Mesothelial cell of epicardium (in vitro differentiated cells): ENCODE measurements at regions not wholly inside any gene's neighbourhood (a gene's known extent, or its start where the extent isn't known, plus 50 kb on each side); places are given as distances from the start of the nearest gene placed in this dataset.
A peak's percentile ranks its signal among the peaks of the same experiment; 100 is the strongest.
"Not testable (repeated sequence)": the region's sequence is repeated elsewhere in the genome, so short reads cannot be mapped to it uniquely, and the experiment has no call there.

Source experiments
- DNase-seq, 2 experiments: peaks; one replicate each; pipeline ENCODE4 v3.0.0; 2021; ENCODE audit warnings: low spot score in 2 of 2; ENCODE audit not compliant: unreplicated experiment in 2 of 2
- H3K27ac Mint-ChIP-seq: 2 replicates; pipeline ENCODE4 v1.8.0; 2021; ENCODE audit warnings: mixed read lengths
- H3K27me3 Mint-ChIP-seq: 2 replicates; pipeline ENCODE4 v1.8.0; 2021; ENCODE audit warnings: low read depth, mixed read lengths
- H3K36me3 Mint-ChIP-seq: 2 replicates; pipeline ENCODE4 v1.8.0; 2021; ENCODE audit warnings: mixed read lengths
- H3K4me1 Mint-ChIP-seq: 2 replicates; pipeline ENCODE4 v1.8.0; 2021; ENCODE audit warnings: mixed read lengths
- H3K4me3 Mint-ChIP-seq: 2 replicates; pipeline ENCODE4 v1.8.0; 2021; ENCODE audit warnings: mild to moderate bottlenecking, moderate library complexity, mixed read lengths
- H3K9me3 Mint-ChIP-seq: 2 replicates; pipeline ENCODE4 v1.8.0; 2021; ENCODE audit warnings: mixed read lengths
- TF ChIP-seq, protein P1 (sequence below): fragments of 200-600 bp; sonication (generic); IDR thresholded peaks from one replicate; pipeline ENCODE4 v1.5.0; 2021; ENCODE audit warnings: antibody characterized with exemption; ENCODE audit not compliant: unreplicated experiment

DNA sequence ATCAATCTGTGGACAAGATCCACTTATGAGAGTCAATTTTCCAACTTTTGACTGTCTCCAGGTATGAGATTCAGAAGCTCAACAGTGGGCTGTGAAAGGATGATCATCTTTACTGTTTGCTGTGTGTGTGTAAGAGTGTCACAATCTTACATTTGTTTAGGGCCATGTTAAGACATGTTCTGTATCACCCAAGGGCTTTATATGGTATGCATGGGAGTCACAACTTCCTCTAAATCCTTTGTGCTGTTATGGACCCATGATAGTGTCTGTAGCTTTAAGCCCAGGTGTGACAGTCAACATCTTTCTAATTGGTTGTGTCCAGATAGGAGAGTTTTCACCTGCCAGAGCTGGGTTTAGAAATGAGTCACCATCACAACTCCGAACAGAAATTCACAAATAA, 70.2 kb downstream of the ZNF726 start:
- H3K4me3 Mint-ChIP-seq, H3K4me1 Mint-ChIP-seq, H3K36me3 Mint-ChIP-seq, H3K27ac Mint-ChIP-seq, H3K27me3 Mint-ChIP-seq, DNase-seq: not testable (repeated sequence)
- peaks cover 94% of the 10 kb centered on the region for H3K9me3 Mint-ChIP-seq

DNA sequence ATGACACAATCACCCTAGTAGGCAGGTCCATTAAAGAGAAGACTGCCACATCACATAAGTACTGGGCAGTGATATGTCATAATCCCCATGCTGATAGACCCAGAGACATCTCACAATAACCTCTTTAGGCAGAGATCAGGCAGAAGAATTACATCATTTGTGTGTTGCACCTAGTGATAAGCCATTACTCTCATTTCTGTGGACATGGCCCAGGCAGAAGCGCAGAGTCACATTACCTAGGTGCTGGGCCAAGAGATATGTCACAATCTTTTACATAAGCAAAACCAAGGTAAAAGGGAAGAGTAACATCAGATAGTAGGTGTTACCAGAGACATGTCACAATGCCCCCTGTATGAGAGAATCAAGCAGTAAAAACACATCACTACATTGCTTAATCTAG, 71.9 kb downstream of the ZNF726 start:
- no peaks in the 10 kb centered on the region for H3K36me3 Mint-ChIP-seq
- H3K27me3 Mint-ChIP-seq: no peaks in the 10 kb centered on the region
- TF ChIP-seq, protein P1, sequence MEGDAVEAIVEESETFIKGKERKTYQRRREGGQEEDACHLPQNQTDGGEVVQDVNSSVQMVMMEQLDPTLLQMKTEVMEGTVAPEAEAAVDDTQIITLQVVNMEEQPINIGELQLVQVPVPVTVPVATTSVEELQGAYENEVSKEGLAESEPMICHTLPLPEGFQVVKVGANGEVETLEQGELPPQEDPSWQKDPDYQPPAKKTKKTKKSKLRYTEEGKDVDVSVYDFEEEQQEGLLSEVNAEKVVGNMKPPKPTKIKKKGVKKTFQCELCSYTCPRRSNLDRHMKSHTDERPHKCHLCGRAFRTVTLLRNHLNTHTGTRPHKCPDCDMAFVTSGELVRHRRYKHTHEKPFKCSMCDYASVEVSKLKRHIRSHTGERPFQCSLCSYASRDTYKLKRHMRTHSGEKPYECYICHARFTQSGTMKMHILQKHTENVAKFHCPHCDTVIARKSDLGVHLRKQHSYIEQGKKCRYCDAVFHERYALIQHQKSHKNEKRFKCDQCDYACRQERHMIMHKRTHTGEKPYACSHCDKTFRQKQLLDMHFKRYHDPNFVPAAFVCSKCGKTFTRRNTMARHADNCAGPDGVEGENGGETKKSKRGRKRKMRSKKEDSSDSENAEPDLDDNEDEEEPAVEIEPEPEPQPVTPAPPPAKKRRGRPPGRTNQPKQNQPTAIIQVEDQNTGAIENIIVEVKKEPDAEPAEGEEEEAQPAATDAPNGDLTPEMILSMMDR: no peak
- no peak for DNase-seq
- H3K9me3 Mint-ChIP-seq: peaks cover 84% of the 10 kb centered on the region
- no peak overlapping the region for H3K4me3 Mint-ChIP-seq
- no peak overlapping the region for H3K27ac Mint-ChIP-seq
- no peaks in the 10 kb centered on the region for H3K4me1 Mint-ChIP-seq

DNA sequence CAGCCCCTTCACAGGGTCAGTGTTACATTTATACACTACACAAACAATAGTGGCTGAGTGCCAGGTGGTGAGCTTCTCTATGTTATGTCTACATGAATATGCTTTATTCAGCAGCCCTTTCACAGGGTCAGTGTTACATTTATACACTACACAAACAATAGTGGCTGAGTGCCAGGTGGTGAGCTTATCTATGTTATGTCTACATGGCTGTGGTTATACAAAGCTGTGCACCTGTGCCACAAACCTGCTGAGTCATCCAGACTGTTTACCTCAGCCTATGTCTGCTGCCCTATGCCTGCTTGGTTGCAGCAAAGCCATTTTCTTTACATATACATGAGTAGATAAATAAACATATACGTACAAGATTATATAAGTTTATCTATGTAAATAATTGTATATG, 76.5 kb downstream of the ZNF726 start:
- H3K4me3 Mint-ChIP-seq: no peak overlapping the region
- no peak for DNase-seq
- H3K36me3 Mint-ChIP-seq: no peaks in the 10 kb centered on the region
- no peak overlapping the region for H3K27ac Mint-ChIP-seq
- TF ChIP-seq, protein P1: no peak
- no peaks in the 10 kb centered on the region for H3K27me3 Mint-ChIP-seq
- H3K4me1 Mint-ChIP-seq: no peaks in the 10 kb centered on the region
- H3K9me3 Mint-ChIP-seq: peaks cover 69% of the 10 kb centered on the region

DNA sequence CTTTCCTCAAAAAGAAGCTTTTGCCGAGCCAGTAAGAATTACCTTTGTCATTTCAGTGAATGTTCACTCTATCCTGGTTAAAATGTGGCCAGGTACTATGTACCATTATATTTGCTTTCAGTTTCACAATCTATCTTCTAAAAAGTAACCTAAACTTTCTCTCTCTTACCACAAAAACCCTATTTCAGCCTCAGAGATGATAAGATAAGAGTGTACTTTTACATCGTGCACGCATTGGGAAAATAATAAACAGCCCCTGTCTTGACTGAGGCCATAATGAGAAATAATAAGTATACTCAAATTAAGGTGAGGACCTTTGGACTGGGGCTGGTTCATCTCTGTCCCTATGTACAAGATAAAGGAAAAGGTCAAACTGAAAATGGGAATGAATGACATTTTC, 77.7 kb downstream of the ZNF726 start:
- Mint-ChIP-seq H3K27me3 (no peaks in the 10 kb centered on the region), H3K27ac (no peak overlapping the region), H3K4me3 (no peak overlapping the region), H3K9me3 (peaks cover 69% of the 10 kb centered on the region), H3K4me1 (no peaks in the 10 kb centered on the region), H3K36me3 (peaks cover 5% of the 10 kb centered on the region)
- TF ChIP-seq, protein P1: no peak
- no peak for DNase-seq

DNA sequence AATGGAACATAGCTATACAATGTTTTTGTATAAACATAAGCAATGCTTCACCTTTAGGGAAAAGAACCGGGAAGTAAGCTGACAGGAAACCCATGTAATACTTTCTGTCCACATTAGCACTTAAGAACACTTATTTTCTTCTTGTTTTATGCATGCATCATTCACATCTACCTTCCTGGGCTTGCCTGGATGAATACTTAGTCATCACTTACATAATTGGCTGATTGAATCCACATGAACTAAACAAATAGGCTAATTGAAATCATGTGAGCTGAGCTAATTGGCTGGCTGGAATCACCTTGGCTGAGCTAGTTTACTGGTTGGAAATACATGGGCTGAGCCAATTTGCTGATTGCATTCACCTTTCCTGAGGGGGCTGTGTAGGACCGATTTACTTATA, 78.8 kb downstream of the ZNF726 start:
- DNase-seq: no peak
- Mint-ChIP-seq H3K4me1 (no peaks in the 10 kb centered on the region), H3K27me3 (no peaks in the 10 kb centered on the region), H3K4me3 (no peak overlapping the region), H3K27ac (no peak overlapping the region), H3K36me3 (peaks cover 5% of the 10 kb centered on the region), H3K9me3 (peaks cover 69% of the 10 kb centered on the region)
- TF ChIP-seq, protein P1: no peak

DNA sequence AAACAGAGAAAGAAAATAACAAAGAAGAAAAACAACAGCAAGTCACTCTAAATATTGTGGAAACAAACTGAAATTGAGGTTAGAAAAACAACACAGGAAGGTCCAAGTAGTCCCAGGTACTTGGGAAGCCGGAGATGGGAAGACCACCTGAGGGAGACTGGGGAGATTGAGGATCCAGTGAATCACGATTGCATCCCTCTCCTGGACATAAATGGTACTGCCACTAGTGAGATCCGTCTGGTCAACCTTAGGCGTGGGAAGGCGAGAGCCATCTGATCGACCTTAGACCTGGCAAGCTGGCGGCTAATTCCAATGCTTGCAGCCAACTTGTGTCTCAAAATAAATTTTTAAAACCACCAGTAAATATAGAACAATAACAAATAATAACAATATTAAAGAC, 81.9 kb downstream of the ZNF726 start:
- peaks cover 5% of the 10 kb centered on the region for H3K36me3 Mint-ChIP-seq
- H3K27ac Mint-ChIP-seq: no peak overlapping the region
- DNase-seq: no peak
- H3K4me3 Mint-ChIP-seq: no peak overlapping the region
- H3K4me1 Mint-ChIP-seq: no peaks in the 10 kb centered on the region
- H3K9me3 Mint-ChIP-seq: peaks cover 77% of the 10 kb centered on the region
- H3K27me3 Mint-ChIP-seq: no peaks in the 10 kb centered on the region
- TF ChIP-seq, protein P1: peak; percentile 40
